ENCODE measurements at regions not wholly inside any gene's neighbourhood (a gene's known extent, or its start where the extent isn't known, plus 50 kb on each side); places are given as distances from the start of the nearest gene placed in this dataset.
"Not testable (repeated sequence)": the region's sequence is repeated elsewhere in the genome, so short reads cannot be mapped to it uniquely, and the experiment has no call there.

GRCh38 chr1:30476911-30477459 lies 246.4 kb downstream of the MATN1 start:
- no peak for DNase-seq

- no peak for DNase-seq
Measured at GRCh38 chr1:30476476-30476875, 246.9 kb downstream of the MATN1 start.

- DNase-seq: no peak
Measured at GRCh38 chr1:30475966-30476365, 247.4 kb downstream of the MATN1 start.

GRCh38 chr1:30475201-30475600 lies 248.2 kb downstream of the MATN1 start:
- DNase-seq: no peak

GRCh38 chr1:30474818-30475200 lies 248.6 kb downstream of the MATN1 start:
- DNase-seq: no peak

- no peak for DNase-seq
Measured at GRCh38 chr1:30473922-30474817, 249.2 kb downstream of the MATN1 start.

- DNase-seq: no peak
Measured at GRCh38 chr1:30472526-30472925, 250.9 kb downstream of the MATN1 start.

- DNase-seq: no peak
Measured at GRCh38 chr1:30472009-30472408, 251.4 kb downstream of the MATN1 start.

GRCh38 chr1:30471307-30471706 lies 252.1 kb downstream of the MATN1 start:
- DNase-seq: no peak

- no peak for DNase-seq
Measured at GRCh38 chr1:30469426-30469825, 254.0 kb downstream of the MATN1 start.

GRCh38 chr1:30467101-30467500 lies 256.3 kb downstream of the MATN1 start:
- no peak for DNase-seq

GRCh38 chr1:30466610-30467009 lies 256.8 kb downstream of the MATN1 start:
- DNase-seq: no peak

GRCh38 chr1:30466026-30466425 lies 257.4 kb downstream of the MATN1 start:
- DNase-seq: no peak

- DNase-seq: no peak
Measured at GRCh38 chr1:30465096-30465495, 258.3 kb downstream of the MATN1 start.

- no peak for DNase-seq
Measured at GRCh38 chr1:30464187-30464617, 259.2 kb downstream of the MATN1 start.

GRCh38 chr1:30462826-30463425 lies 260.5 kb downstream of the MATN1 start:
- DNase-seq: no peak

GRCh38 chr1:30462166-30462565 lies 261.2 kb downstream of the MATN1 start:
- DNase-seq: no peak

GRCh38 chr1:30461640-30462039 lies 261.7 kb downstream of the MATN1 start:
- no peak for DNase-seq

GRCh38 chr1:30460661-30461060 lies 262.7 kb downstream of the MATN1 start:
- DNase-seq: no peak

- not testable (repeated sequence) for DNase-seq
Measured at GRCh38 chr1:30458730-30459485, 264.5 kb downstream of the MATN1 start.

GRCh38 chr1:30452925-30453324 lies 270.5 kb downstream of the MATN1 start:
- DNase-seq: no peak

- DNase-seq: no peak
Measured at GRCh38 chr1:30452170-30452569, 271.2 kb downstream of the MATN1 start.

- no peak for DNase-seq
Measured at GRCh38 chr1:30451532-30452125, 271.8 kb downstream of the MATN1 start.

Measured in NCI-H187 (cell line).